Neural progenitor cell (in vitro differentiated cells): ENCODE measurements at regions not wholly inside any gene's neighbourhood (a gene's known extent, or its start where the extent isn't known, plus 50 kb on each side); places are given as distances from the start of the nearest gene placed in this dataset.

Experiments
- DNase-seq: peaks from one replicate; pipeline ENCODE4 v3.0.0-alpha.2; 2016; ENCODE audit warnings: low spot score
- H2AFZ ChIP-seq: fragments of 200-600 bp; sonication (generic); replicated peaks from 2 replicates; pipeline ENCODE4 v1.6.1; 2016; ENCODE audit warnings: antibody characterized with exemption
- H3F3A ChIP-seq: fragments of 200-600 bp; sonication (generic); 2 replicates; pipeline ENCODE4 v1.6.1; 2016; ENCODE audit warnings: antibody characterized with exemption, low read depth
- H3K27ac ChIP-seq: fragments of 200-600 bp; sonication (generic); 2 replicates; pipeline ENCODE4 v1.5.1; 2016; ENCODE audit warnings: mild to moderate bottlenecking
- H3K27me3 ChIP-seq: fragments of 200-600 bp; sonication (generic); 2 replicates; pipeline ENCODE4 v1.6.1; 2016; ENCODE audit warnings: mild to moderate bottlenecking, moderate library complexity
- H3K36me3 ChIP-seq: fragments of 200-600 bp; sonication (generic); 2 replicates; pipeline ENCODE4 v1.5.1; 2016
- H3K4me1 ChIP-seq: fragments of 200-600 bp; sonication (generic); 2 replicates; pipeline ENCODE4 v1.6.1; 2016; ENCODE audit warnings: mixed run types
- H3K4me2 ChIP-seq: fragments of 200-600 bp; sonication (generic); 2 replicates; pipeline ENCODE4 v1.6.1; 2016
- H3K4me3 ChIP-seq: fragments of 200-600 bp; sonication (generic); 2 replicates; pipeline ENCODE4 v1.5.1; 2016
- H3K79me2 ChIP-seq: fragments of 200-600 bp; sonication (generic); 2 replicates; pipeline ENCODE4 v1.6.1; 2016; ENCODE audit warnings: low read depth
- H3K9ac ChIP-seq: fragments of 200-600 bp; sonication (generic); 2 replicates; pipeline ENCODE4 v1.6.1; 2016
- H3K9me3 ChIP-seq: fragments of 200-600 bp; sonication (generic); 2 replicates; pipeline ENCODE4 v1.5.1; 2016; ENCODE audit warnings: low read depth
- H4K20me1 ChIP-seq: fragments of 200-600 bp; sonication (generic); 2 replicates; pipeline ENCODE4 v1.6.1; 2016; ENCODE audit warnings: low read depth
- H3K27ac Mint-ChIP-seq: 3 replicates; pipeline ENCODE4 v1.8.0; 2021; ENCODE audit warnings: mixed read lengths
- H3K27me3 Mint-ChIP-seq: 2 replicates; pipeline ENCODE4 v1.8.0; 2022; ENCODE audit warnings: low read depth, mild to moderate bottlenecking, inconsistent platforms, moderate library complexity, mixed read lengths; ENCODE audit not compliant: insufficient read depth
- H3K36me3 Mint-ChIP-seq: 3 replicates; pipeline ENCODE4 v1.8.0; 2021; ENCODE audit warnings: mixed read lengths
- H3K4me1 Mint-ChIP-seq: 3 replicates; pipeline ENCODE4 v1.8.0; 2021; ENCODE audit warnings: mixed read lengths
- H3K4me3 Mint-ChIP-seq: 3 replicates; pipeline ENCODE4 v1.8.0; 2021; ENCODE audit warnings: mild to moderate bottlenecking, moderate library complexity, mixed read lengths
- H3K9me3 Mint-ChIP-seq: 3 replicates; pipeline ENCODE4 v1.8.0; 2020; ENCODE audit warnings: mixed read lengths
- EZH2 ChIP-seq: fragments of 200-600 bp; sonication (generic); IDR thresholded peaks from 2 replicates; pipeline ENCODE4 v1.6.1; 2017; ENCODE audit warnings: antibody characterized with exemption, mild to moderate bottlenecking, moderate library complexity
- EZH2phosphoT487 ChIP-seq: fragments of 200-600 bp; sonication (generic); IDR thresholded peaks from 2 replicates; pipeline ENCODE4 v1.6.1; 2017; ENCODE audit warnings: antibody characterized with exemption
- TF ChIP-seq, protein P1 (sequence below): fragments of 200-600 bp; sonication (generic); IDR thresholded peaks from 2 replicates; pipeline ENCODE4 v1.5.1; 2017; ENCODE audit warnings: antibody characterized with exemption, mild to moderate bottlenecking

DNA sequence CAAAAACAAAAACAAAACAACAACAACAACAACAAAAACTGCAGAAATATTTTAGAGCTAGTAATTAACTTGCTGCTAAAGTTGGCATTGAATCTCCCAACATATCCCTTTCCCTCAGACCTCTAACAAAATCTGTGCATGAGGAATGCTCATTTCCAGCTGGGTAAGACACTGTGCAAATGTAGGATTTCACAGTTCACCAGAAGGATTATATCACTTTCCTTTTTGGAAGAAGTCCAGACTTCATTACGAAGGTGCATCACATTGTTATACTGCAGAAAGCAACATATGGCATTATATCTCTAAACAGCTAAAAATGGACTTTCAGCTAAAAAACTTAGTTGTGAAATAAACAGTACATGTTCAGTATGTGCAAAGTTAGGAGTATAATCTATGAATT, 341.8 kb downstream of the FSCB start:
- no peak for TF ChIP-seq EZH2phosphoT487
- TF ChIP-seq, protein P1, sequence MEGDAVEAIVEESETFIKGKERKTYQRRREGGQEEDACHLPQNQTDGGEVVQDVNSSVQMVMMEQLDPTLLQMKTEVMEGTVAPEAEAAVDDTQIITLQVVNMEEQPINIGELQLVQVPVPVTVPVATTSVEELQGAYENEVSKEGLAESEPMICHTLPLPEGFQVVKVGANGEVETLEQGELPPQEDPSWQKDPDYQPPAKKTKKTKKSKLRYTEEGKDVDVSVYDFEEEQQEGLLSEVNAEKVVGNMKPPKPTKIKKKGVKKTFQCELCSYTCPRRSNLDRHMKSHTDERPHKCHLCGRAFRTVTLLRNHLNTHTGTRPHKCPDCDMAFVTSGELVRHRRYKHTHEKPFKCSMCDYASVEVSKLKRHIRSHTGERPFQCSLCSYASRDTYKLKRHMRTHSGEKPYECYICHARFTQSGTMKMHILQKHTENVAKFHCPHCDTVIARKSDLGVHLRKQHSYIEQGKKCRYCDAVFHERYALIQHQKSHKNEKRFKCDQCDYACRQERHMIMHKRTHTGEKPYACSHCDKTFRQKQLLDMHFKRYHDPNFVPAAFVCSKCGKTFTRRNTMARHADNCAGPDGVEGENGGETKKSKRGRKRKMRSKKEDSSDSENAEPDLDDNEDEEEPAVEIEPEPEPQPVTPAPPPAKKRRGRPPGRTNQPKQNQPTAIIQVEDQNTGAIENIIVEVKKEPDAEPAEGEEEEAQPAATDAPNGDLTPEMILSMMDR, result no peak
- TF ChIP-seq EZH2, result no peak
- no peak overlapping the region for H3K27ac Mint-ChIP-seq
- no peaks in the 10 kb centered on the region for H3K9me3 ChIP-seq
- no peaks in the 10 kb centered on the region for H3K27me3 ChIP-seq
- no peak overlapping the region for H3K27ac ChIP-seq
- H4K20me1 ChIP-seq, result no peaks in the 10 kb centered on the region
- H3K9me3 Mint-ChIP-seq, result peaks cover 7% of the 10 kb centered on the region
- no peaks in the 10 kb centered on the region for H3F3A ChIP-seq
- H3K9ac ChIP-seq, result no peak overlapping the region
- H3K36me3 Mint-ChIP-seq, result no peaks in the 10 kb centered on the region
- peaks cover 5% of the 10 kb centered on the region for H3K4me1 Mint-ChIP-seq
- no peak overlapping the region for H3K4me3 ChIP-seq
- no peaks in the 10 kb centered on the region for H3K79me2 ChIP-seq
- no peaks in the 10 kb centered on the region for H3K36me3 ChIP-seq
- no peaks in the 10 kb centered on the region for H3K4me1 ChIP-seq
- H3K27me3 Mint-ChIP-seq, result no peaks in the 10 kb centered on the region
- no peak overlapping the region for H2AFZ ChIP-seq
- no peak overlapping the region for H3K4me3 Mint-ChIP-seq
- no peak overlapping the region for H3K4me2 ChIP-seq
- DNase-seq, result no peak

DNA sequence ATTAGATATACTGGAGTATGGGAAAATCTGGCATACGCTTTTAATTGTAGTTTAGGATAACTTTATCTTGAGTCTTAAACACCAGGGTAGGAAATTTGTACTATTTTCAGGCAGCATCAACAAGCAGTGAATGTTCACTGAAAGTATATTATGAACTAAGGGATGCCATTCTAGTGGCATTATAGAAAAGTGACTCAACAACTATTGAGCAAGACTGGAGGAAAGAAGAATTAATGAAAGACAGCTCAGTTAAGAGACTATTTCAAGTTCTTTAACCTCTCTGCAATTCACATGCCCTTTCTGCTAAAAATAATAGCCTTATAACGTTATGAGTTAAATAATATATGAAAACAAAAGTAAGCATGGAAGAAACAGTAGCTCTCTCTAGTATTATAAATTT, 343.1 kb downstream of the FSCB start:
- H3K27ac ChIP-seq, result no peak overlapping the region
- no peaks in the 10 kb centered on the region for H4K20me1 ChIP-seq
- no peaks in the 10 kb centered on the region for H3K79me2 ChIP-seq
- no peaks in the 10 kb centered on the region for H3F3A ChIP-seq
- no peaks in the 10 kb centered on the region for H3K27me3 ChIP-seq
- H2AFZ ChIP-seq, result no peak overlapping the region
- H3K9me3 ChIP-seq, result no peaks in the 10 kb centered on the region
- H3K9ac ChIP-seq, result no peak overlapping the region
- Mint-ChIP-seq H3K36me3 (no peaks in the 10 kb centered on the region), H3K27me3 (no peaks in the 10 kb centered on the region), H3K4me1 (peaks cover 5% of the 10 kb centered on the region), H3K4me3 (no peak overlapping the region), H3K27ac (no peak overlapping the region), H3K9me3 (peaks cover 7% of the 10 kb centered on the region)
- H3K4me2 ChIP-seq, result no peak overlapping the region
- no peaks in the 10 kb centered on the region for H3K36me3 ChIP-seq
- no peak overlapping the region for H3K4me3 ChIP-seq
- H3K4me1 ChIP-seq, result no peaks in the 10 kb centered on the region
- no peak for DNase-seq
- TF ChIP-seq, protein P1, result no peak
- no peak for TF ChIP-seq EZH2phosphoT487
- no peak for TF ChIP-seq EZH2

DNA sequence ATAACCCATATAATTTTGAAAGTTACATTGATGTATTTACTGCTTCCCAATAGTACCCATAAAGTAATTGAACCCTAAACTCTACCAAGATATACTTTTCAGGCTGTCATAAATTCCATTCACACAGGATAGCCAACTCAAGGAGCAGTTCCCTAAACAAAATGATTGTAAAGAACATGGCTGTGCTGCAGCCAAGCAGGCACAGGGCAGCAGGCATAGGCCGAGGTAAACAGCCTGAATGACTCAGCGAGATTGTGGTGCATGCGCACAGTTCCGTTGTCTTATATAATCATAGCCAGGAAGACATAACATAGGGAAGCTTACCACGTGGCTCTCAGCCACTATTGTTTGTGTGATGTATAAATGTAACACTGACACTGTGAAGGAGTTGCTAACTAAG, 344.9 kb downstream of the FSCB start:
- no peak overlapping the region for H3K4me3 Mint-ChIP-seq

DNA sequence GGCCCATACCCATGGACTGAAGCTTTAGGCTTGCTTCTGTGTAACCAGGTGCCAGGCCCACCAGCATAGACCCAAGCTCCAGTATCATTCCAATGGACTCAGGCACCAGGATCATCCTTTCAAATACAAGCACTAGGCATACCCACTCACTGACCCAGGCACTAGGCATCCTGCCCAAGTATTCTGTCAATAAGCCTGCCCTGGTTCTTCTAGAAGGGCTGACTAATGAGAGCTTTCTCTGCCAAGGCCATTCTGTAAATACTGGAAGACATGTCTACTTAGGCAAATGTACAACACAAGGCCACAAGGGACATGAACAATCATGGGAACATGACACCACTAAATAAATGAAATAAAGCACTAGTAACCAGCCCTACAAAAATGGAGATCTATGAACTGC, 352.2 kb downstream of the FSCB start:
- TF ChIP-seq EZH2 (no peak), EZH2phosphoT487 (no peak)
- TF ChIP-seq, protein P1, result no peak
- H3K36me3 Mint-ChIP-seq, result no peaks in the 10 kb centered on the region

More for the DNA sequence above, 344.9 kb downstream of the FSCB start:
- peaks cover 7% of the 10 kb centered on the region for H3K9me3 Mint-ChIP-seq
- Histone ChIP-seq H3K9ac (no peak overlapping the region), H2AFZ (no peak overlapping the region), H3K79me2 (no peaks in the 10 kb centered on the region), H3K27me3 (no peaks in the 10 kb centered on the region), H3F3A (no peaks in the 10 kb centered on the region), H3K4me1 (no peaks in the 10 kb centered on the region), H3K9me3 (no peaks in the 10 kb centered on the region), H3K4me2 (no peak overlapping the region), H3K27ac (no peak overlapping the region), H4K20me1 (no peaks in the 10 kb centered on the region), H3K4me3 (no peak overlapping the region), H3K36me3 (no peaks in the 10 kb centered on the region)
- no peak for DNase-seq
- no peaks in the 10 kb centered on the region for H3K27me3 Mint-ChIP-seq
- peaks cover 5% of the 10 kb centered on the region for H3K4me1 Mint-ChIP-seq
- H3K36me3 Mint-ChIP-seq, result no peaks in the 10 kb centered on the region
- no peak overlapping the region for H3K27ac Mint-ChIP-seq
- TF ChIP-seq EZH2phosphoT487, result no peak

More for the DNA sequence above, 352.2 kb downstream of the FSCB start:
- Histone ChIP-seq H3K4me3 (no peak overlapping the region), H3K4me1 (no peaks in the 10 kb centered on the region), H3K36me3 (no peaks in the 10 kb centered on the region), H3K27me3 (no peaks in the 10 kb centered on the region), H3K9me3 (no peaks in the 10 kb centered on the region), H4K20me1 (no peaks in the 10 kb centered on the region), H3K4me2 (no peak overlapping the region), H2AFZ (no peak overlapping the region), H3K79me2 (no peaks in the 10 kb centered on the region), H3K27ac (no peak overlapping the region), H3F3A (no peaks in the 10 kb centered on the region), H3K9ac (no peak overlapping the region)
- Mint-ChIP-seq H3K4me1 (no peaks in the 10 kb centered on the region), H3K9me3 (peaks cover 10% of the 10 kb centered on the region), H3K4me3 (no peak overlapping the region), H3K27ac (no peak overlapping the region), H3K27me3 (no peaks in the 10 kb centered on the region)
- no peak for DNase-seq
